GM12874 (cell line): ENCODE measurements at regions not wholly inside any gene's neighbourhood (a gene's known extent, or its start where the extent isn't known, plus 50 kb on each side); places are given as distances from the start of the nearest gene placed in this dataset.

ENCODE experiments used
- CTCF ChIP-seq: IDR thresholded peaks from 2 replicates; pipeline ENCODE4 v1.5.1; 2011; ENCODE audit warnings: low read depth, mild to moderate bottlenecking, control low read depth, low read length, moderate library complexity; ENCODE audit not compliant: insufficient read depth

GRCh38 chr4:134934036-134934808 lies 732.6 kb upstream of the PABPC4L start:
- no peak for TF ChIP-seq CTCF

GRCh38 chr4:134915355-134915754 lies 713.8 kb upstream of the PABPC4L start:
- no peak for TF ChIP-seq CTCF

GRCh38 chr4:134911941-134912340 lies 710.4 kb upstream of the PABPC4L start:
- TF ChIP-seq CTCF: no peak

DNA sequence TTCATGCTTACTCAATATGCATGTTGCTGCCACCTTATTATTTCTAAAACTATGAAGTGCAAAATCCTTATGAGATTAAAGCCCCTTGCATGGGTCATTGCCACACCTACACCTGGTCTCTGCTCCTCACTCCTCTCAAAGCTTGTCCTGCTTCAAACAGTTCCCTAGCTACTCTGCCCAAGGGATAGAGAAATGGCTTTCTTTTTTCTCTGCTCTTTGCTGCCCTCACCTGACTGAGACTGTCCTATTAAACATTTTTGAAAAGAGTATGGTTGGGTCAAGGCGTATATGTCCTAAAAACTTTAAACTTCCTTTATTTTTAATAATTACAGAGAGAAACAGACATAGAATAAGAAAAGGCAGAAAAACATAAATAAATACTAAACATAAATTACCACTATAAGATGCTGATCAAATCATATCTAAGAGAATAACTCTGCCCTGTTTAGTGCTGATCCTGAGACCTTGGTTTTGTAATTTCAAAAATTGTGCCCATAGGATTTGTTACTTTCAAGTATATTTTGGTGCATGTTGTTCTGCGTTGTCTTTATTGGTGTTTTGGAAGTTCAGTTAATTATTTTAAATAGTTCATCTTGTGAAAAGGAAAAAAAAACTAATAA lies 704.9 kb upstream of the PABPC4L start:
- no peak for TF ChIP-seq CTCF

DNA sequence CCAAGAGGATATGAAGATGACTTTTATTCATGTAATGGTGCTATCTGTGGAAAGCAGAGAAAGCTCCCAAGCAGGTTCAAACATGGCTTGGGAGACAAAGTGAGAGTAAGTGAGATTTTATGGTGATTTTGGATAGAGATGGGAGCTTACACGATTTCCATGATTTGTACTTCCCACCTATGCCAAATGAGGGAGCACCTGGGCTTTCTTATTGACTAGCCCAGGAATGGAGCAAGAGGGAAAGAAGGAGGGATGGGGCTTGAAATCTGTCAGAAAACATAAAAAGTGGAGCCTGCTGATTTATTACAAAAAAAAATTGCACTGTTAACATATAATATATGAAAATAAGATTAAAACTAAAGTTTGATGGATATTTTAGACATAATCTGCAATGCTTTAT lies 703.5 kb upstream of the PABPC4L start:
- TF ChIP-seq CTCF: no peak

- TF ChIP-seq CTCF: no peak
Observed at GRCh38 chr4:134888156-134888555, 686.6 kb upstream of the PABPC4L start.

DNA sequence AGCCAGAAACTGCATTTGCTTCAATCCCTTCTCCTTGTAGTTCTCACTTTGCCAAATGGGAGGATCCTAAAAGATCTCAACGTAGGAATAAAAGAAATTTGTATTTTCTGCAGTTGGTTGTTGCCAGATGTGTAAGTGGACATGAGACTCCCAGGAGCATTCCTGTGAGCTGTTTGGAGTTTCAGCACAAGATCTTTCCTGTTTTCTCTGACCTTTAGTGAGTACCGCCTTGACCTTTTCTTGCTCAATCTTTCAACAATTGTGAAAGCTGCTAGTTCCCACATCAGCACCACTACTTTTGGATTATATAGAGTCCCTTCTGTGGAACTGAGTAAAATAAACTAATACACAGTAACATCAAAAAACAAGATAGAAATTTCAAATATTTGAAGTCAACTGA lies 683.8 kb upstream of the PABPC4L start:
- TF ChIP-seq CTCF: no peak
